Keratinocyte (primary cell): ENCODE measurements at regions not wholly inside any gene's neighbourhood (a gene's known extent, or its start where the extent isn't known, plus 50 kb on each side); places are given as distances from the start of the nearest gene placed in this dataset.
A peak's percentile ranks its signal among the peaks of the same experiment; 100 is the strongest.

ENCODE experiments used
- DNase-seq: peaks from one replicate; pipeline ENCODE4 v3.0.0-alpha.2; 2011; ENCODE audit warnings: low read depth, missing footprints, low spot score
- FAIRE-seq: peaks from 2 replicates; lab custom pipeline; 2011; peaks lifted over from hg19 to GRCh38; lab: Jason Lieb, UNC
- H2AFZ ChIP-seq: 2 replicates; pipeline ENCODE4 v1.6.0; 2012; ENCODE audit warnings: low read length, control low read depth, inconsistent platforms; ENCODE audit not compliant: control insufficient read depth
- H3K27ac ChIP-seq: 2 replicates; pipeline ENCODE4 v1.5.1; 2011; ENCODE audit warnings: low read length; ENCODE audit not compliant: control insufficient read depth, insufficient read depth
- H3K27me3 ChIP-seq: 3 replicates; pipeline ENCODE4 v1.6.0; 2011; ENCODE audit warnings: low read length; ENCODE audit not compliant: control insufficient read depth, insufficient read depth; ENCODE audit errors: extremely low read depth
- H3K36me3 ChIP-seq, 2 experiments: 2 replicates in 1 of 2; 3 replicates in 1 of 2; pipeline ENCODE4 v1.5.1; 2011; ENCODE audit warnings: low read length in 2 of 2, mild to moderate bottlenecking in 1 of 2; ENCODE audit not compliant: control insufficient read depth in 2 of 2, insufficient read depth in 2 of 2; ENCODE audit errors: extremely low read depth in 1 of 2
- H3K4me1 ChIP-seq: 3 replicates; pipeline ENCODE4 v1.5.1; 2011; ENCODE audit warnings: low read length; ENCODE audit not compliant: control insufficient read depth, insufficient read depth; ENCODE audit errors: extremely low read depth
- H3K4me2 ChIP-seq: 3 replicates; pipeline ENCODE4 v1.6.0; 2011; ENCODE audit warnings: low read depth, low read length; ENCODE audit not compliant: control insufficient read depth, insufficient read depth; ENCODE audit errors: extremely low read depth
- H3K4me3 ChIP-seq, 3 experiments: fragments of 200-600 bp in 1 of 3; sonication (generic) in 1 of 3; 2 replicates in 2 of 3; 3 replicates in 1 of 3; pipeline ENCODE4 v1.5.1; 2011 to 2016; ENCODE audit warnings: low read length in 3 of 3, mild to moderate bottlenecking in 3 of 3, control low read depth in 2 of 3, inconsistent platforms in 1 of 3, low read depth in 1 of 3, mixed read lengths in 1 of 3, mixed run types in 1 of 3, moderate library complexity in 1 of 3; ENCODE audit not compliant: control insufficient read depth in 2 of 3, insufficient read depth in 2 of 3; ENCODE audit errors: extremely low read depth in 1 of 3
- H3K79me2 ChIP-seq: 2 replicates; pipeline ENCODE4 v1.6.0; 2012; ENCODE audit warnings: low read length; ENCODE audit not compliant: control insufficient read depth, insufficient read depth
- H3K9ac ChIP-seq: 3 replicates; pipeline ENCODE4 v1.6.0; 2011; ENCODE audit warnings: low read length; ENCODE audit not compliant: control insufficient read depth, insufficient read depth; ENCODE audit errors: extremely low read depth
- H3K9me1 ChIP-seq: 3 replicates; pipeline ENCODE4 v1.6.0; 2011; ENCODE audit warnings: low read length; ENCODE audit not compliant: control insufficient read depth, insufficient read depth; ENCODE audit errors: extremely low read depth
- H3K9me3 ChIP-seq: 2 replicates; pipeline ENCODE4 v1.5.1; 2012; ENCODE audit warnings: low read depth, low read length; ENCODE audit not compliant: control insufficient read depth
- H4K20me1 ChIP-seq: 3 replicates; pipeline ENCODE4 v1.6.0; 2011; ENCODE audit warnings: low read length; ENCODE audit not compliant: control insufficient read depth, insufficient read depth; ENCODE audit errors: extremely low read depth
- EZH2 ChIP-seq: IDR thresholded peaks from one replicate; pipeline ENCODE4 v1.6.1; 2012; ENCODE audit warnings: inconsistent platforms, mild to moderate bottlenecking, low read length, moderate library complexity
- dilution Hi-C: fragments of 300-500 bp; cut with MboI; formaldehyde crosslinking; loops from one replicate; pipeline ENCODE4 v1.7.0; 2020; ENCODE audit warnings: low sequenced_read_pairs; ENCODE audit not compliant: extremely low pct_ligation_motif_present
- TF ChIP-seq, protein P1 (sequence below), 3 experiments: IDR thresholded peaks in 1 of 3; conservative IDR thresholded peaks in 1 of 3; optimal IDR thresholded peaks in 1 of 3; 2 replicates in 2 of 3; 3 replicates in 1 of 3; pipeline versions ENCODE3 to v1.5.1; 2011; ENCODE audit warnings: low read length in 3 of 3, mild to moderate bottlenecking in 3 of 3, moderate library complexity in 2 of 3, control low read depth in 1 of 3, inconsistent platforms in 1 of 3; ENCODE audit not compliant: insufficient read depth in 2 of 3; ENCODE audit errors: extremely low read depth in 1 of 3

DNA sequence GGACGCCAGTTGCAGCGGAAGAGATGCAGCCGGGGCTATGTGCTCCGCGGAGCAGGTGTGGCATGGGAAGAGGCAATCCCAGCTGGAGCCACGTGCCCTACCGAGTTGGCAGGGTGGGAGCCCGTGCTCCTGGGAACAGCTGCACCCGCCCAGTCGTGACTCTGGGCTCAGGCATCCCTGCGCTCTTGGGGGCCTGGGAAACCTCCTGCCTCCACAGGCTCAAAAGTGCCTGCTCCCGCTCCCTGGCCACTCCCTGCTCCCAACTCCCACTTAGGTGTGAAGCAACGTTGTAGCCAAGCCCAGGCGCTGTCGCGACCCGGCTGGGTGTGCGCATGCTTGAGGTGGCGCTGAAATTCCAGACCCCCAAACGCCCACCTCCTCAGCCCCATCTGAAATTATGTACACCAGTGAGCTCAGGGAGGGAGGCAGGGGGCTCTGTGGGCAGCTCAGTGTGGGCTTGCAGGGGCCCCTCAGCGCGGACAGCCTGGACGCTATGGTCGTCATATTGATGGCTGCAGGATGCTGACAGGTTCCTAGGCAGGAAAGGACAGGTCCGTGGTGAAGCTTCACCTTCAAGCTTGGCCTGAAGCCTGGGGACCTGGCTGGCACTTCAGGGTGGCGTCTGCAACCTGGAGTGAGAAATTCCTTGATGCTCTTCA lies 429.9 kb downstream of the SLITRK1 start:
- Histone ChIP-seq H3K4me2 (no peak overlapping the region), H3K79me2 (no peaks in the 10 kb centered on the region), H3K27me3 (no peaks in the 10 kb centered on the region), H4K20me1 (no peaks in the 10 kb centered on the region), H2AFZ (no peak overlapping the region), H3K36me3 (no peaks in the 10 kb centered on the region), H3K27ac (no peak overlapping the region), H3K9ac (no peak overlapping the region), H3K9me1 (no peaks in the 10 kb centered on the region), H3K4me3 (no peak overlapping the region), H3K9me3 (no peaks in the 10 kb centered on the region), H3K4me1 (peaks cover 17% of the 10 kb centered on the region)
- DNase-seq (no peak), FAIRE-seq (no peak)
- TF ChIP-seq, protein P1, sequence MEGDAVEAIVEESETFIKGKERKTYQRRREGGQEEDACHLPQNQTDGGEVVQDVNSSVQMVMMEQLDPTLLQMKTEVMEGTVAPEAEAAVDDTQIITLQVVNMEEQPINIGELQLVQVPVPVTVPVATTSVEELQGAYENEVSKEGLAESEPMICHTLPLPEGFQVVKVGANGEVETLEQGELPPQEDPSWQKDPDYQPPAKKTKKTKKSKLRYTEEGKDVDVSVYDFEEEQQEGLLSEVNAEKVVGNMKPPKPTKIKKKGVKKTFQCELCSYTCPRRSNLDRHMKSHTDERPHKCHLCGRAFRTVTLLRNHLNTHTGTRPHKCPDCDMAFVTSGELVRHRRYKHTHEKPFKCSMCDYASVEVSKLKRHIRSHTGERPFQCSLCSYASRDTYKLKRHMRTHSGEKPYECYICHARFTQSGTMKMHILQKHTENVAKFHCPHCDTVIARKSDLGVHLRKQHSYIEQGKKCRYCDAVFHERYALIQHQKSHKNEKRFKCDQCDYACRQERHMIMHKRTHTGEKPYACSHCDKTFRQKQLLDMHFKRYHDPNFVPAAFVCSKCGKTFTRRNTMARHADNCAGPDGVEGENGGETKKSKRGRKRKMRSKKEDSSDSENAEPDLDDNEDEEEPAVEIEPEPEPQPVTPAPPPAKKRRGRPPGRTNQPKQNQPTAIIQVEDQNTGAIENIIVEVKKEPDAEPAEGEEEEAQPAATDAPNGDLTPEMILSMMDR (optimal IDR thresholded peaks at IDR 0.05 in 1 of 3, IDR thresholded peaks at IDR 0.05 in 1 of 3, conservative IDR thresholded peaks at IDR 0.05 in 1 of 3; ENCODE audit: extremely low read depth in 1 of 3, insufficient read depth in 2 of 3, low read length in 3 of 3) = no peak
- no peak for TF ChIP-seq EZH2
- dilution Hi-C loops = no loop called here

DNA sequence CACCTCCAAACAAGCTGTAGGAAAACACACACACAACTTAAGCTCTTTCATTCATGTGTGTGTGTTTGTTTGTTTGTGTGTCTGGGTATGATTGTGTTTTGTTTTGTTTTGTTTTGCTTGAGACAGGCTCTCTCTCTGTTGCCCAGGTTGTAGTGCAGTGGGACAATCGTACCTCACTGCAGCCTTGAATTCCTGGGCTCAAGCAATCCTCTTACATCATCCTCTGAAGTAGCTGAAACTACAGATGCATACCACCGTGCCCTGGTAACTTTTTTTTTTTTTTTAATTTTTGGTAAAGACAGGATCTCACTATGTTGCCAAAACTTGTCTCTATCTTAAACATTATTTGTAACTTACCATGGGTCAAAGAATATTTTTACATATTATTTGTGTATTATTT lies 431.7 kb downstream of the SLITRK1 start:
- Histone ChIP-seq H3K9me1 (no peaks in the 10 kb centered on the region), H2AFZ (peak overlapping the region; percentile 48), H3K4me1 (peaks cover 17% of the 10 kb centered on the region), H4K20me1 (no peaks in the 10 kb centered on the region), H3K9ac (no peak overlapping the region), H3K79me2 (no peaks in the 10 kb centered on the region), H3K4me3 (no peak overlapping the region), H3K4me2 (peak overlapping the region; percentile 86), H3K27ac (peak overlapping the region; percentile 84), H3K36me3 (no peaks in the 10 kb centered on the region), H3K9me3 (peaks cover 1% of the 10 kb centered on the region), H3K27me3 (no peaks in the 10 kb centered on the region)
- no peak for DNase-seq
- FAIRE-seq = no peak
- TF ChIP-seq, protein P1 (optimal IDR thresholded peaks at IDR 0.05 in 1 of 3, IDR thresholded peaks at IDR 0.05 in 1 of 3, conservative IDR thresholded peaks at IDR 0.05 in 1 of 3; ENCODE audit: extremely low read depth in 1 of 3, insufficient read depth in 2 of 3, low read length in 3 of 3) = no peak
- TF ChIP-seq EZH2 = no peak
- dilution Hi-C loops = no loop called here
